Parathyroid adenoma (tissue), 2 donors: ENCODE measurements at regions not wholly inside any gene's neighbourhood (a gene's known extent, or its start where the extent isn't known, plus 50 kb on each side); places are given as distances from the start of the nearest gene placed in this dataset.

Source experiments
- H2AFZ ChIP-seq: fragments of 300-600 bp; sonication (generic); one replicate; pipeline ENCODE4 v1.7.0; 2017; ENCODE audit warnings: antibody characterized with exemption, mild to moderate bottlenecking
- H3K27ac ChIP-seq: fragments of 300-600 bp; sonication (generic); one replicate; pipeline ENCODE4 v1.7.0; 2017
- H3K27me3 ChIP-seq: fragments of 300-600 bp; sonication (generic); one replicate; pipeline ENCODE4 v1.7.0; 2017; ENCODE audit warnings: low read length; ENCODE audit not compliant: control insufficient read depth, insufficient read depth
- H3K36me3 ChIP-seq: fragments of 300-600 bp; sonication (generic); one replicate; pipeline ENCODE4 v1.7.0; 2017; ENCODE audit warnings: low read length; ENCODE audit not compliant: control insufficient read depth, insufficient read depth
- H3K4me1 ChIP-seq: fragments of 300-600 bp; sonication (generic); one replicate; pipeline ENCODE4 v1.7.0; 2017; ENCODE audit warnings: control low read depth
- H3K4me2 ChIP-seq: fragments of 300-600 bp; sonication (generic); one replicate; pipeline ENCODE4 v1.7.0; 2017; ENCODE audit warnings: low read length
- H3K4me3 ChIP-seq: fragments of 300-600 bp; sonication (generic); one replicate; pipeline ENCODE4 v1.7.0; 2017; ENCODE audit warnings: low read depth, low read length
- H3K79me2 ChIP-seq: fragments of 300-600 bp; sonication (generic); one replicate; pipeline ENCODE4 v1.7.0; 2017; ENCODE audit warnings: control low read depth
- H3K9ac ChIP-seq: fragments of 300-600 bp; sonication (generic); one replicate; pipeline ENCODE4 v1.7.0; 2017; ENCODE audit warnings: mild to moderate bottlenecking
- H3K9me3 ChIP-seq: fragments of 300-600 bp; sonication (generic); one replicate; pipeline ENCODE4 v1.7.0; 2017; ENCODE audit warnings: low read length; ENCODE audit not compliant: control insufficient read depth
- CTCF ChIP-seq: fragments of 300-600 bp; sonication (generic); IDR thresholded peaks from one replicate; pipeline ENCODE4 v1.7.0; 2017; ENCODE audit warnings: antibody characterized with exemption, mild to moderate bottlenecking
- donor health status: primary hyperparathyroidism.

- no peak overlapping the region for H2AFZ ChIP-seq
- H3K4me3 ChIP-seq = no peak overlapping the region
- TF ChIP-seq CTCF = no peak
- H3K36me3 ChIP-seq = no peaks in the 10 kb centered on the region
- no peak overlapping the region for H3K27ac ChIP-seq
- no peaks in the 10 kb centered on the region for H3K4me1 ChIP-seq
- no peaks in the 10 kb centered on the region for H3K79me2 ChIP-seq
- no peak overlapping the region for H3K4me2 ChIP-seq
- no peaks in the 10 kb centered on the region for H3K9me3 ChIP-seq
- H3K27me3 ChIP-seq = no peaks in the 10 kb centered on the region
- H3K9ac ChIP-seq = no peak overlapping the region
Measured at GRCh38 chr7:41107938-41108448, 594.9 kb downstream of the INHBA start.

DNA sequence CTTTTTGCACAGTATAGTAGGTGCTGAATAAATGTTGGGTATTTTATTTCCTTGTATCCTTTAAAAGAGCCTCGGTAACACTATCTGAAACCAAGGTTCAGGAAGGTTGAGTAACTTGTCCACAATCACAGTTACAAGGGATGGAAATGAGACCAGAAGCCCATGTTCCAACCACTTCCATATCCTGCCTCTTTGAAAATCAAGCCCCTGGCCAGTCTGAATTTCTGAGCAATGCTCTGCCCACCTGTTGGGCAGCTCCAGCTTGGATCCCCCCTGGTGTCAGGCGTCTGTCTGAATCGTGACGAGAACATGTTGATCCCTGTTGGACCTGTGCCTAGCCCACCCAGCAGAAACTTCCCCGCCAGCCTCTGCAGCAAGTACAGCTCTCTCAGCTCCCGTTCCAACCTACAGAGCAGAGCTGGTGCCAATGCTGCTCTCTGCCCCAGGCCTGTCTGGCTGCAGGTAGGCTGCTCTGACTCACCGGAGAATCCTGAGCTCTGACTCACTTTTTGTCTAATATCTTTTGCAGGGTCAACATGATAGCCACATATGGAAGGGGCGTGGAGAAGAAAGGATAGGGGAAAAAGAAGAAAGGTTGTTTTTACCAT, 595.5 kb downstream of the INHBA start:
- H3K9me3 ChIP-seq = no peaks in the 10 kb centered on the region
- no peak overlapping the region for H2AFZ ChIP-seq
- H3K4me2 ChIP-seq = no peak overlapping the region
- H3K27me3 ChIP-seq = no peaks in the 10 kb centered on the region
- no peaks in the 10 kb centered on the region for H3K4me1 ChIP-seq
- H3K9ac ChIP-seq = no peak overlapping the region
- no peak overlapping the region for H3K27ac ChIP-seq
- no peaks in the 10 kb centered on the region for H3K79me2 ChIP-seq
- H3K4me3 ChIP-seq = no peak overlapping the region
- no peak for TF ChIP-seq CTCF
- H3K36me3 ChIP-seq = no peaks in the 10 kb centered on the region

GRCh38 chr7:41104631-41105030, 598.3 kb downstream of the INHBA start:
- no peaks in the 10 kb centered on the region for H3K4me1 ChIP-seq
- H3K9ac ChIP-seq = no peak overlapping the region
- H3K27ac ChIP-seq = no peak overlapping the region
- H3K79me2 ChIP-seq = no peaks in the 10 kb centered on the region
- no peak for TF ChIP-seq CTCF
- H2AFZ ChIP-seq = no peak overlapping the region
- H3K9me3 ChIP-seq = no peaks in the 10 kb centered on the region
- H3K36me3 ChIP-seq = no peaks in the 10 kb centered on the region
- H3K4me3 ChIP-seq = no peak overlapping the region
- H3K27me3 ChIP-seq = no peaks in the 10 kb centered on the region
- no peak overlapping the region for H3K4me2 ChIP-seq

DNA sequence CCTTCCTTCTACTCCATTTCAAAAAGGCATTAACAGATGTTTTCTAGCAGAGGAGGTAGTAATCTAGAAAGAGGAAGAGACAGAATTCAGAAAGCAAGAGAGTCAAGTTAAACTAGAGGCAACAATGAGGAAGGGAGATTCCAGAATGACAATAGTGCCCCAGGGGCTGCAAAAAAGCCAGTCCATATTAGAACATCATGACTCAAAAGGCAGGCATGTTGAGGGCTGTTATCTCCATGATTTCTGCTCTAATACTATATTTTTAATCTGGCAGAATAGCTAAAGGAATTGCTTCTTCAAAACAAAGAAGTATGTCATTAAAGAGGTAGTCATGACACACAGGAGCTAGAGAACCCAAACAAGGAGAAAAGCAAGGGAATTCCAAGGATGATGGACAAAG, 599.6 kb downstream of the INHBA start:
- no peak overlapping the region for H2AFZ ChIP-seq
- H3K27ac ChIP-seq = no peak overlapping the region
- H3K9me3 ChIP-seq = no peaks in the 10 kb centered on the region
- H3K36me3 ChIP-seq = no peaks in the 10 kb centered on the region
- H3K4me1 ChIP-seq = no peaks in the 10 kb centered on the region
- no peak overlapping the region for H3K4me2 ChIP-seq
- H3K9ac ChIP-seq = no peak overlapping the region
- no peak for TF ChIP-seq CTCF
- no peak overlapping the region for H3K4me3 ChIP-seq
- no peaks in the 10 kb centered on the region for H3K27me3 ChIP-seq
- no peaks in the 10 kb centered on the region for H3K79me2 ChIP-seq

- H3K4me3 ChIP-seq = no peak overlapping the region
- H3K79me2 ChIP-seq = no peaks in the 10 kb centered on the region
- no peak for TF ChIP-seq CTCF
- H3K9me3 ChIP-seq = no peaks in the 10 kb centered on the region
- H3K27ac ChIP-seq = no peak overlapping the region
- H3K27me3 ChIP-seq = no peaks in the 10 kb centered on the region
- H3K9ac ChIP-seq = no peak overlapping the region
- no peak overlapping the region for H3K4me2 ChIP-seq
- H2AFZ ChIP-seq = no peak overlapping the region
- H3K36me3 ChIP-seq = no peaks in the 10 kb centered on the region
- no peaks in the 10 kb centered on the region for H3K4me1 ChIP-seq
Measured at GRCh38 chr7:41098846-41099245, 604.0 kb downstream of the INHBA start.
